ENCODE measurements at regions not wholly inside any gene's neighbourhood (a gene's known extent, or its start where the extent isn't known, plus 50 kb on each side); places are given as distances from the start of the nearest gene placed in this dataset.

DNA sequence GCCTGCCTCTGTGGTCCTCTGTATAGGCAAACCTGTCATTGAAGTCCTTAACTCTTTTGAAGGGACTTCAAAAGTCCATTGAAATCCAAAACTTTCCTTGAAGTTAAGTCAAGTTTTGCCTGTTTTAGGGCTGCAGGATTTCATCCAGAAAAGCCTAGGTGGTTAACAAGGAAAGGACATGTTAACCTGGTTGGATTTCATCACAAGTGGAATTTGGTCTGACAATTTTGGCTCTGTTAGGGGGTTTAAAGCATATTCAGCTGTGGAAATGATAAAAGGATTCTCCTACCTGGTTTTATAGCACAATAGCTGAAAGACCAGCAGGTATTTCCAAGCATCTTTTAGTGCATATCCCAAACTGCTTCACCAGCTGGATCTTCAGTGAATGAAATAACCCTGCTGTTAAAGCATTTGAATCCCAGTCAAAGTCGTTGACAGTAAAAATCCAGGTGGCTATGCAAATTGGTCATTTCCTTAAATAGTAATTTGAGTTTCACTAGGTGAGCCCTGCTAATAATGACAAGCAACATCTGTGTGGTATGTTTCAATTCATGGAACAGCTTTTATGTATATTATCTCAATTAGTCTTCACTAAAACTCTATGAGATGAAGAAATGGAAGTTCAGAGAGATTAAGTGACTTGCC lies 400.5 kb downstream of the ETNK1 start:
- ATAC-seq, result no peak
- intact Hi-C loops (cut with DNase I), result no loop called here
- DNase-seq (ENCODE audit: low spot score), result no peak

DNA sequence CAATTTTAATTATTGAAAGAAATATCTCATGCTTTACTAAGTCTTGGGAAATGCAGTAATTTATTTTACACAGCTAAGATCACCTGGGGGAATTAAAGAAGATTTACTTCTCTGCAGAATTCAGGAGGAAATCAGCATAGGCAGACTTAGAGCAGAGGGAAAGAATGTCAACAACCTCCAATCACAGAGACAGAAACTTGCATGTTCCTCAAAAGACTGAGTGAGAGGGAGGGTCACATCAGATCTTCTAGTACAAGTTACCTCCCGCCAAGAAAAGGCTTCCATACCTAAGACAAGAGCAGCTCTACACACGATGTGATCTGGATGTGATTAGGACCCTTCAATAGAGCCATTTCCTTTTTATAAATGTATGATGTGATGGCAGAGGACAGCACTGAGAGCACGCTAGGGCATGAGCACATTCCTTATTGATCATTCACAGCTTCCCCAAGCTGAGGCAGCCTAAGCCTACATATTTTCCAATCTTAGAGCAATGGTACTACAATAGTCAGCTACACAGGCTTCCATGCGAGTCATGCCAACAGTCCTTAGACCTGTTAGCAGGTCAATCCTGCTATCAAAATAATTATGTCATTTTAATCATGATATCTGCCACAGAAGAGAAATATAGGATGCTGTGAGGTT lies 403.3 kb downstream of the ETNK1 start:
- ATAC-seq, result no peak
- DNase-seq (ENCODE audit: low spot score), result no peak
- intact Hi-C loops (cut with DNase I), result no loop called here

DNA sequence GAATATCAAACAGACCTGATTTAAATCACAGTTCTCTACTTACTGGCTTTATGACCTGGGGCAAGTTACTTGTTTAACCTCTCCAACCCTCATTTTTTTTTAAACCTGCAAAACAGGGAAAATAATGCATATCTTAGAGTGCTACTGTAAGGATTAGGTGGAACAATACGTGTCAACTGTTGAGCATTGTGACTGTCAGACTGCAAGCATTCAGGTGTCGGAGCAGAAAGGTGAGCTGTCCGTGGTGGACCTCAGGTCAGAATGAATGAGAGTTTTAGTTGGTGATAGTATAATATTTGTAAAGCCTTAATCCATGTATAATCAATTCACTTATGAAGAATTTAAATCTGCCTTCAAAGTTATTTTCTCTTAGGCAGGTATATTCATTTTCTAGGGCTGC lies 404.2 kb downstream of the ETNK1 start:
- intact Hi-C loops (cut with DNase I), result no loop called here
- no peak for ATAC-seq
- no peak for DNase-seq (ENCODE audit: low spot score)

DNA sequence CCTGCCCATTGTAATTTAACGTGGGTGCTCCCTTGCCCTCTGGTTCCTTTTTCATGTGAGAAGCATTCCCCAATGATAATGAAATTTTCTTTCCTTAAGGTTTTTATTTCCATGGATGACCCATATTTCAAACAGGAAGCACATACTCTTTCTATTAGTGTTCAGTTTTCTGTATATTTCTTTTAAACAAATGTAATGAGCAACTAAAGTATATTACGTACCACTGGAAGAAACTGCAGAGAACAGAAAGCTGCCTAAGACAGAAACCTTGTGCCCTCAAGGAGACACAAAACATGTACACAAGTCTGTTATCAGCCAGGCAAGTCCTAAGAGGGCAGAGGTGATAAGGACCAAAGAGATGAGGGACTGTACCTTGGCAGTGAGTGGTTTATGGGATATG lies 414.9 kb downstream of the ETNK1 start:
- ATAC-seq (no peak), DNase-seq (ENCODE audit: low spot score) (no peak)
- intact Hi-C loops (cut with DNase I), result no loop called here

DNA sequence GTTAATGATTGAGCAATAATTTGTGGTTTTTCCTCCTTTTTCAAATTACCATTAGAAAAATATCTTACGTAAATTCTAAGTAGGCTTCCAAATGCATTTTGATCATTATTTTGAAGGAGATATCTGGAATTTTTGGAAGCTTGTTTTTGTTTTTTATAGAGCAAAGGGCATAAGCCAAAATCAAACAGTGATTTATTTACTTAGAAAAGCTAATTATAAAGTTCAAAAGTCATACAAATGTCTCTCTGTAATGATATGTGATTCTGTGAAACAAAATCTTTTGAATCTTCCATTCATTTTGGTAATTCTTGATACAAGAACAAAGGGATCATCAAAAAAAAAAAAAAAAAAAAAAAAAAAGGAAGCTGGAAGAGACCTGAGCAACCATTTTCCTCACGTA lies 416.8 kb downstream of the ETNK1 start:
- intact Hi-C loops (cut with DNase I), result no loop called here
- no peak for ATAC-seq
- no peak for DNase-seq (ENCODE audit: low spot score)

DNA sequence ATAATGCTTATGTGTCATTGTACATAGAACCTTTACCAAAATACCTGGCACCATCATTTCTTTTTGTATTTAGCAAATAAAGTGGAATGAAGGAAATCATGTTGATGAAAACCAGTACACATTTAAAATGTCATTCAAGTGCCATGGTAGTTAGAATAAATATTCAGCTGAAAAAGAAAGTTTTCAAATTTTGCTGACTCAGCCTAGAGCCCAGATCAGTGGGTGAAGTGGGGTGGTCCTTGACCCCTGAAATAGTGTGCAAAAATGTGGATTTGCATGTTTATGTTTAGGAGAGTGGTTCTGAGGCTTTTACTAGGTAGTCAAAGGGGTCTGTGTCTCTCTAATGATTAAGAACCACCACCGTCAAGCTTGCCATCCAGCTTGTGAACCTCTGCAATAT lies 418.7 kb downstream of the ETNK1 start:
- intact Hi-C loops (cut with DNase I), result no loop called here
- DNase-seq (ENCODE audit: low spot score), result no peak
- ATAC-seq, result no peak

DNA sequence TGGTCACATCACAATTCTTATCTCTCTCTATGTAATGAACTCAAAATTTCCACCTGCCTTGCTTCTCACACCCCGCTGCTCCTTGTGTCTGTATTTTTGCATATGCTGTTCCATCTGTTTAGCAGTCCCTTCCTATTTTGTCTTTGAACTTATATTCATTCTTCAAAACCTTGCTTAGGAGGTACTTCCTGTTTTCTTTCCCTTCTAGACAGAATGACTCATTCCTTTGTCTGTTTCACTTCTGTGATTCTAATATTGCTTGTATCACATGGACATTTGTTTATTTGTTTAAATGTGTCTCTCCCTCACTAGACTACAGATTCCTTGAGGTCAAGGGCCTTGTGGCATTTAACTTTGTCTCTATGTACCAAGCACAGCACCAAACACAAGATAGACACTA lies 424.2 kb downstream of the ETNK1 start:
- ATAC-seq (no peak), DNase-seq (ENCODE audit: low spot score) (no peak)
- intact Hi-C loops (cut with DNase I), result no loop called here

DNA sequence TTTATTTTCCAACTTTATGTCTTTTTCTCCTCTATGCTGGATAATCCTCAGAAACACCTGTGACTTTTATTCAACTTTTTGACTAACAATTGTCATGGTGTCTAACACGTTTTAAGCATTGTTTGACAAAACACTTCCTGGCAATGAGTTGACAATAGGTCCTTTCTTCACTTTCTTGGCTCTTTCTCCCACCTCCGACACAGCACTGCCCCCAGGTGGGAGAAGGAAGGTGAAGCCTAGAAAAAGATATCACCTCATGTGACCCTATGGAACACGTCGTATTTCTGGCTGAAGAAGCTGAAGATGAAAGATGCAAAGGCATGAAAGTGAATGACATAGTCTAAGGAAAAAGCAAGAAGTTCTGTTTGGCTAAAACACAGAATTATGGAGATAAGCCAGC lies 430.0 kb downstream of the ETNK1 start:
- intact Hi-C loops (cut with DNase I), result no loop called here
- DNase-seq (ENCODE audit: low spot score), result no peak
- ATAC-seq, result no peak

DNA sequence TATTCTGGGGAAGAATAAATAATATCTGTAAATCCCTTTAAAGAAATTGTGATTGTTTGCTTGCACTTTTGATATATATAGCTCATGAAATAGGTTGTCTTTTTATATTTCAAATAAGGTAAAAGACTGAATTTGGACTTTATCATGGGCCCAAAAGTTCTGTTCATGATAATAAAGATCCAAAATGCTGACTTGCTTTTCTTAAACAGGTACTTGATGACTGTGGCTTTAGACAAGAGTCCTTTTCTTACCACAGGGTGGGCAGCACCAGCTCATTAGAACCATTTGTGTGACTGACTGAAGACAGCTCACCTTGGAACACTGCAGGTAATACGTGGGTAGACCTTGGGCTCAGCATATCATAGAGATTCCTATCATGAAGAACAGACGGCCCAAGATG lies 432.6 kb downstream of the ETNK1 start:
- no peak for DNase-seq (ENCODE audit: low spot score)
- intact Hi-C loops (cut with DNase I), result no loop called here
- ATAC-seq, result no peak

DNA sequence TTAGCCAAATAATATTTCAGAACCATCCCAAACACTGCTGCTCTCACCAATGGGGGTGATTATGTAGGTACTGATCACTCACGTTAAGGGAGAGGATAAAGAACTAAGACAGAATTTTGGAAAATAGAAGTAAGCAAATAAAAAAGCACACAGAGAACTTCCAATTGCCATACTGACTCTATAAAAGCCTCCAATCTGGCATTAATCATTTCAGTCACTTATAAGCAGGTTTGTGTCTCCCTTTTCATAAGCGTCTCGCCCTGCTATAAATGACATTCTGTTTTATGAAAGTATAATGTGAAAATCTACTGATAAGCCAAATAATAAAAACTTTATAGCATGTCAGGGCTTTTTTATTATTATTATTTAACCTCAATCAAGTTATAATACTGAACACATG lies 435.2 kb downstream of the ETNK1 start:
- intact Hi-C loops (cut with DNase I), result no loop called here
- no peak for DNase-seq (ENCODE audit: low spot score)
- no peak for ATAC-seq

DNA sequence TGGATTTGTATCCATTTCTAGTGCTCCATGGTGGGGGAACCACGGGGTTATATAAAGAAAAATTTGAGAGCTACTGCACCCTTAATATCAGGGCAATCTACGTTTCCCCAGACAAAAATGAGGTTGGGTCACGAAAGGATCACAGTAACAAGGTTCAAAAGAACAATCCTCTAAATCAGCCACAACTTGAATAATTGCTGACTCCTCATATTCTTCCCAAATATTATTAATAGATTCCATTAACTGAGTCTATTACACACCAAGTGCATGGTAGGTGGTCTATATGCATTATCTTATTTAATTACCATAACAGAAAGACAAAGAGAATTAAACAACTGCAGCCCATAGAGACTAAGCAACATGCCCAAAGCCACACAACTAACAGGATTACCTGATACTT lies 438.2 kb downstream of the ETNK1 start:
- no peak for DNase-seq (ENCODE audit: low spot score)
- no peak for ATAC-seq
- intact Hi-C loops (cut with DNase I), result no loop called here

DNA sequence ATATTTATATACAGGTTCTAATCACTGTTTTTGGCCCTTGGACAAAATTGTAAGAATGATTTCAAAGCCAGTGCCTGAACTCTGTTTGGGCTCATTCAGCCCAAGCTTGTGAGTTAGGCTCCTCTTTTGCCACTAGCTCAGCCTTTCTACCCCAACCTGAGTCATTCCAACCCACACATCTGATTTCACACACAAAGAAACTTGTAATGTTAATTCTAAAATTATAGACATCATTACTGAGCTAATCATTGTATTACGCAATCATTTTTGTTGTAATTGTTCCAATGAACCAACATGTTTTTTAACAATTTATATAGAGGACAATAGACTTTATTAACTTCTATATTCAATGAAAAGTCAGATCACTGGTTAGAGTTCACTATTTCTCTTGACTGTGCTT lies 441.1 kb downstream of the ETNK1 start:
- ATAC-seq (no peak), DNase-seq (ENCODE audit: low spot score) (no peak)
- intact Hi-C loops (cut with DNase I), result no loop called here

DNA sequence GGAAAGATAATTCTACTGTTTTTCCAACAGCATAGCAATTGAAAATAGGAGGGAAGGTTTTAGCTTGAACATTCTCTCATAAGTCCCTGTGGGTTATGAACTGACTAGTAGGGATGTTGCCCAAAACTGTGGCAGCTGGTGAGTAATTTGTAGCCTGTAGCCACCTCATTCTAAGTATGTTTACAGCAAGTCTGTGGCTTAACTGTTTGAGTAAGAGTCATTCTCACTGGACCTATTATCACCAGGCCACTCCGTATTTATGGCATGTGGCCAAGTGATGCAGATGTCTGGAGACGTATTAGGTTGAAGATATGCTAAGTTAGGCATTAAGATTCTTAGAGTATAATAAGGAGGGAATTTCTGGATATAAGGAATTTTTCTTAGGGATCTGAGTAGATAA lies 458.3 kb downstream of the ETNK1 start:
- ATAC-seq, result no peak

DNA sequence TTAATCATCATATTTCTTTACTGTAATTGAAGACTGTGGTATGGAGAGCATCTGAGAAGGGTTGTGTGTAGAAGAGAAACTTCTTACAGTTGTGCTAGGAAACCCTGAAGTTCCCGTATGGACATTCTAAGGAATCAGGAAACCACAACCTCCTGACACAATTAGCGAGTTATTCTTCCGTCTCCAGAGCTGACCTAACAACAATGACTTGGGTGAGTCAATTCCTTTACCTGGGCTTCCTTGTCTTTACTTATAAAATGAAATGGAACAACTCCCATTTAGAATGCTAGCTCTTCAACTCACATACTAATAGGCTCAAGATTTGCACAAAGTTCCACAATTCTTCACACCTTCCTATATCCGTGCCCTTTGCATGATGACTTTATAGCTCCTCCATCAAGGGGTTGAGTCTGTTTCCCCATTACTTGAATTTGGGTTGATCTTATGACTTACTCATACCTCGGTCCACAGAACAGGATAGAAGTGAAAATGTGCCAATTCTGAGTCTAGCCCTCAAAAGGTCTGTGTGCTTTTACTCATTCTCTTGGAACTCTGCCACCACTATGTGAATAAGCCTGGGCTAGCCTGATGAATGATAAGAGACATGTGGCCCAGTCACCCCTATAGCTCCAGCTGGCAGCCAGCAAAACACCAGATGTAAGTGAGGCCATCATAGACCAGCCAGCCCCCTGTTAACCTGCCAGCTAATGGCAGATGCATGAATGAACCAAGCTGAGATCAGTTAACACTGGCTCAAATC lies 459.4 kb downstream of the ETNK1 start:
- intact Hi-C loops (cut with DNase I), result no loop called here
- no peak for DNase-seq (ENCODE audit: low spot score)
- ATAC-seq, result no peak

More for the DNA sequence above, 458.3 kb downstream of the ETNK1 start:
- no peak for DNase-seq (ENCODE audit: low spot score)
- intact Hi-C loops (cut with DNase I), result no loop called here

DNA sequence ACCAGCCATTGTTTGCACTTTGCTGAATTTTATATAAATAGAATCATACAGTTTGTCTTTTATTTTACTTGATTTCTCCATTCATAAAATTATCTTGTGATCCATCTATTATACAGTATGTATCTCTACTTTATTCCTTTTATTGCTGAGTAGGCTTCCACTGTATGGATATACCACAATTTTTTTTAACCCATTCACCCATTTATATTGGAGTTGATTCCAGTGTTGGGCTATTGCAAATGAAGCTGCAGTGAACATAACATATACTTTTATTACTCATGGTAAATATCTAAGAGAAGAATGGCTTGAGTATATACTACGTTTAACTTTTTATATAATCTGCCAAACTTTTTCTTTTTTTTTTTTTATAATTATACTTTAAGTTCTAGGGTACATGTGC lies 463.6 kb downstream of the ETNK1 start:
- ATAC-seq, result no peak
- intact Hi-C loops (cut with DNase I), result no loop called here
- DNase-seq (ENCODE audit: low spot score), result no peak

DNA sequence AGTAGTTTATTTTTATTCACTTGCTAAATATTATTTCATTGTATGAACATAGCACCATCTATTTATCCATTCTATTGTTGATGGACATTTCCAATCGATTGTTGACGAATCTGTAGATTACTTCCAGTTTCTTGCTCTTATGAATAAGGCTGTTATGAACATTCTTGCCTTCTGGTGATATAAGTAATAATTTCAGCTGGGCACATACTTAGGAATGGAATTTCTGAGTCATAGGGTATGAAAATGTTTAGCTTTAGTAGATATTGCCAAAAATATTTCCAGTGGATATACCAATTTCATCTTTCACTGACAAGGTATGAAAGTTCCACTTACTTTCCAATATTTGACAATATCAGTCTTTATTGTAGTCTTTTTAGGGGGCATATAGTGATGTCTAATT lies 468.5 kb downstream of the ETNK1 start:
- no peak for DNase-seq (ENCODE audit: low spot score)
- intact Hi-C loops (cut with DNase I), result no loop called here
- ATAC-seq, result no peak

DNA sequence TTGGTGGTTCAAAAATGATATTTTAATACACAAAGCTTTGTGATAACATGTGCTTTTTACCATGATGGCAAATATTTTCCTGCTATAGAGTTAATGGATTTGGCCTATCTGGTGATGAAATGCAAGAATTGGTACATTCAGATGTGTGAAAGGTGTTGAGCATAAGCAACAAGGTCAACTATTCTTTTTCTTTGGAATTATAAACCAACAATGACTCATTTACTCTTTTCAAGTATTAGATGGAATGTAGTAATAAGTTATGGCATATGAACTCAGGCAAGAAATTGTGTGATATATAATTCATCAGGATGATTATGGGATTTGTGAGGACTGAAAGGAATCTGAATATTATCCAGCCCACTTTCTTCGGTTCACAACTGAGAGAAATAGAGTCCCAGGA lies 471.4 kb downstream of the ETNK1 start:
- intact Hi-C loops (cut with DNase I), result no loop called here
- DNase-seq (ENCODE audit: low spot score), result no peak
- no peak for ATAC-seq

DNA sequence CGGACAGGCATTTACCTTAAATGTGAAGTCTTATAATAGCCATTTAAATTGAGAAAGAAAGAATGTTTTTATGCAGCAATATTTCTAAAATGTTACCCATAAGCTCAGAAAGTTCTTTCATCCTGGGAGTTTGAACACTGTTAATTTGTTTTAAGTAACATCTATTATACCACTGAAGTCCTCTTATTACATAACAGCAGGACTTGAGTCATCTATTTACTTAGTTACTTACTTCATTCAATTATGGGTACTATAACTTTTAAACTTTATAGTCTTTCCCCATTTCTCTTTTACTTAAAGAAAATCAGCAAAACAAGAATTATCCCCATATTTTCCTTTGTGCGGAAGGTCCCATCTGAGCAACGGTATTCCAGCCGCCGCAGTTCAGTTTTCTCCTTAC lies 473.1 kb downstream of the ETNK1 start:
- no peak for DNase-seq (ENCODE audit: low spot score)
- intact Hi-C loops (cut with DNase I), result no loop called here
- peak; percentile 62 for ATAC-seq

DNA sequence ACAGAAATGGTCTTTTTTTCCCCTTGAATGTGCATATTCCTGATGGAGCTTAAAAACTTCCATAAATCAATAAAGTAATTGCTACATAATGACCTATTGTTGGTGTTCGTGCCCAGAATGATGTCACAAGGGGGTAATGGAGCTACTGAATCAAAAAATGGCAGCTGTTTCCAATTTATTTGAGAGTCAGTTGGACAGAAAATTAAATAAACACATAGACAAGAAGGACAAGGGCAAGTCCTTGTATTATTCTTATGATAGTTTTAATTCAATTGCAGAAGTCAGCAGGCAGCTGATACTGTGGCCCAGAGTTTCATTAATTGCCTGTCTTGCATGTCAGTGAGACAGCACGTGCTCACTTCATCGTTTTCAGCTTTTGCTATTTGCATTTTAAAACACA lies 473.5 kb downstream of the ETNK1 start:
- intact Hi-C loops (cut with DNase I), result no loop called here
- ATAC-seq, result peak; percentile 36
- DNase-seq (ENCODE audit: low spot score), result no peak

DNA sequence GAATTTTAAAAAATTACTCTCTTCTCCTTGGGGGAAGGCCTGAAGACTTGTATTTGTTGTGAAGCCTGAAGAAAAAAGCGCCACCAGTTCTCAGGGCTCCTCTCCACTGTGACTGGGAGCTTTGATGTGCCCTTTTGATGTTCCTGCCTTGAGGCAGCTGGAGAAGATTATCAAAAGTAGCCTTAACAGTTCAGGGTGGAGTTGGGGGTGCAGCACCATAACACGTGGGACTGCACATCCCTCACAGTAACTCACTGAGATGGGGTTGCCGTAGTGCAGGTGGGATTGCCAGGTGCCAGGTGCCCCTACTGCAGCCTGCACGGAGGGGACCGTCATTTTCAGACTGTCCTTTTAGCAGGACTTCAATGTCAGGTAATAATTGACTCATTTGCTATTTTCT lies 474.1 kb downstream of the ETNK1 start:
- ATAC-seq (no peak), DNase-seq (ENCODE audit: low spot score) (no peak)
- intact Hi-C loops (cut with DNase I), result no loop called here

DNA sequence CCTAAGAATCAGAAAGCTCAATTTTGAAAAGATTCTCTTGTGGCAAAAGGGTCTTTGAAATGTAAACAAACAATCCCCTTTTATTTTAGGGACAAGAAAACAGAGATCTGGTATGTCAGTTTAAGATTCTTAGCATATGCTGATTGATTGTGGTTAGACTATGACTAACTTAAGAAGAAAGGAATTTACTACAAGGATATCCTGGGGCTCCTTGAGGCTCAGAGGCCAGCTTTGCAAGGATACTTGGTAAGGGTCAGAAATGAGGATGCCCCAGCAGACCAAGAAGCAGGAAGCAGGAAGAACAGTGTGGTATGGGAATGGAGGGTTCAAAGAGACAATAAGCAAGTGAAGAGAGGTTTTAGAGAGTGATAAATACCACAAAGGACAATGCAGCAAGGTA lies 474.6 kb downstream of the ETNK1 start:
- intact Hi-C loops (cut with DNase I), result no loop called here
- ATAC-seq, result no peak

More for the DNA sequence above, 474.6 kb downstream of the ETNK1 start:
- DNase-seq (ENCODE audit: low spot score), result no peak

All from sciatic nerve (tissue), 2 donors.